Psoas muscle (tissue), 7 donors: ENCODE measurements at regions not wholly inside any gene's neighbourhood (a gene's known extent, or its start where the extent isn't known, plus 50 kb on each side); places are given as distances from the start of the nearest gene placed in this dataset.

Source experiments
- ATAC-seq, 4 donors: fragments of 200-7000 bp; cut with Tn5 transposase; one replicate each; pipeline ENCODE4 v1.9.1; 2020; ENCODE audit warnings: moderate library complexity in 3 of 4, mild to moderate bottlenecking in 2 of 4
- DNase-seq, 2 donors: peaks; one replicate each; pipeline ENCODE4 v3.0.0-alpha.2; 2020
- H3K27ac ChIP-seq: fragments of 200-600 bp; one replicate; pipeline ENCODE4 v1.8.0; 2022
- H3K27me3 ChIP-seq, 3 donors: fragments of 200-600 bp in 1 of 3; one replicate each; pipeline versions ENCODE4 v1.6.1 to v1.8.0; 2013 to 2022; ENCODE audit warnings: low read length in 2 of 3, mild to moderate bottlenecking in 2 of 3, moderate library complexity in 1 of 3; ENCODE audit not compliant: insufficient read depth in 3 of 3
- H3K36me3 ChIP-seq, 2 donors: fragments of 200-600 bp in 1 of 2; one replicate each; pipeline versions ENCODE4 v1.6.1 to v1.8.0; 2013 to 2022; ENCODE audit warnings: low read depth in 1 of 2, mild to moderate bottlenecking in 1 of 2, moderate library complexity in 1 of 2; ENCODE audit not compliant: insufficient read depth in 1 of 2
- H3K4me1 ChIP-seq: fragments of 200-600 bp; one replicate; pipeline ENCODE4 v1.8.0; 2022
- H3K4me3 ChIP-seq: fragments of 200-600 bp; one replicate; pipeline ENCODE4 v1.8.0; 2022; ENCODE audit warnings: mild to moderate bottlenecking
- H3K9me3 ChIP-seq: fragments of 200-600 bp; one replicate; pipeline ENCODE4 v1.8.0; 2022
- CTCF ChIP-seq: fragments of 200-600 bp; IDR thresholded peaks from one replicate; pipeline ENCODE4 v1.8.0; 2022; ENCODE audit warnings: antibody characterized with exemption
- WGBS, 3 donors: extraction: QIAGEN DNeasy Blood & Tissue Kit; methylation state at CpG; one replicate each; pipeline versions ENCODE4 v1.1.6 to v1.1.7; 2013; 5-methylcytosine and 5-hydroxymethylcytosine counted together
- intact Hi-C, 2 donors: fragments of 100-400 bp; cut with DNase I; formaldehyde crosslinking; loops; one replicate each; pipeline versions ENCODE4 v1.11.0 to v1.14.2; 2022
- donor health status: healthy with polysubstance abuse.
- donor health status: DM: no; HTN: no; CAD: no; lungs with moderate emphysema.
- donor health status: Bipolar disorder and iron deficiency.
- donor health status: healthy.
- donor health status: DM: yes; HTN: yes; CAD: no.
- donor health status: DM: no; HTN: no; CAD: no.
- donor health status: DM: yes; HTN: yes; CAD: no.

GRCh38 chr11:92495107-92495793 is 270.6 kb downstream of the FAT3 start:
- TF ChIP-seq CTCF = no peak
- 18 to 32% (median 24%) methylated on average over 3 of the region's 3 CpGs for WGBS, 3 donors
- DNase-seq (no peak), ATAC-seq (no peak)
- H3K9me3 ChIP-seq = no peaks in the 10 kb centered on the region
- no peaks in the 10 kb centered on the region for H3K27me3 ChIP-seq
- H3K4me3 ChIP-seq = no peak overlapping the region
- no peak overlapping the region for H3K27ac ChIP-seq
- intact Hi-C loops = no loop called here
- no peaks in the 10 kb centered on the region for H3K36me3 ChIP-seq
- H3K4me1 ChIP-seq = no peaks in the 10 kb centered on the region

- Histone ChIP-seq H3K36me3 (no peaks in the 10 kb centered on the region), H3K27me3 (peaks cover 0 to 2% (median 0%) of the 10 kb centered on the region in 3 donors), H3K4me1 (no peaks in the 10 kb centered on the region), H3K27ac (no peak overlapping the region), H3K9me3 (no peaks in the 10 kb centered on the region), H3K4me3 (no peak overlapping the region)
- TF ChIP-seq CTCF = no peak
- 69 to 89% (median 77%) methylated on average over 2 of the region's 2 CpGs for WGBS, 3 donors
- no peak for DNase-seq
- ATAC-seq = no peak
- intact Hi-C loops = no loop called here
Measured at GRCh38 chr11:92500453-92500852, 275.8 kb downstream of the FAT3 start.

GRCh38 chr11:92501066-92501739 is 276.6 kb downstream of the FAT3 start:
- ATAC-seq = no peak
- TF ChIP-seq CTCF = no peak
- DNase-seq = no peak
- H3K27ac ChIP-seq = no peak overlapping the region
- peaks cover 0 to 2% (median 0%) of the 10 kb centered on the region in 3 donors for H3K27me3 ChIP-seq
- no peaks in the 10 kb centered on the region for H3K9me3 ChIP-seq
- H3K4me1 ChIP-seq = no peaks in the 10 kb centered on the region
- WGBS, 3 donors = 65 to 87% (median 85%) methylated on average over 5 of the region's 5 CpGs
- intact Hi-C loops = no loop called here
- no peak overlapping the region for H3K4me3 ChIP-seq
- no peaks in the 10 kb centered on the region for H3K36me3 ChIP-seq

- no peak for TF ChIP-seq CTCF
- Histone ChIP-seq H3K36me3 (no peaks in the 10 kb centered on the region), H3K27ac (no peak overlapping the region), H3K27me3 (peaks cover 0 to 2% (median 0%) of the 10 kb centered on the region in 3 donors), H3K4me1 (no peaks in the 10 kb centered on the region), H3K4me3 (no peak overlapping the region), H3K9me3 (no peaks in the 10 kb centered on the region)
- ATAC-seq (no peak), DNase-seq (no peak)
- intact Hi-C loops = no loop called here
Measured at GRCh38 chr11:92504004-92504403, 279.4 kb downstream of the FAT3 start.
